Hypothalamus (tissue), 51 donors: ENCODE measurements at regions not wholly inside any gene's neighbourhood (a gene's known extent, or its start where the extent isn't known, plus 50 kb on each side); places are given as distances from the start of the nearest gene placed in this dataset.
"Not testable (repeated sequence)": the region's sequence is repeated elsewhere in the genome, so short reads cannot be mapped to it uniquely, and the experiment has no call there.

Source experiments
- DNase-seq, 51 donors: peaks; one replicate each; lab custom pipeline; 2025; lab: John Stamatoyannopoulos, UW

DNA sequence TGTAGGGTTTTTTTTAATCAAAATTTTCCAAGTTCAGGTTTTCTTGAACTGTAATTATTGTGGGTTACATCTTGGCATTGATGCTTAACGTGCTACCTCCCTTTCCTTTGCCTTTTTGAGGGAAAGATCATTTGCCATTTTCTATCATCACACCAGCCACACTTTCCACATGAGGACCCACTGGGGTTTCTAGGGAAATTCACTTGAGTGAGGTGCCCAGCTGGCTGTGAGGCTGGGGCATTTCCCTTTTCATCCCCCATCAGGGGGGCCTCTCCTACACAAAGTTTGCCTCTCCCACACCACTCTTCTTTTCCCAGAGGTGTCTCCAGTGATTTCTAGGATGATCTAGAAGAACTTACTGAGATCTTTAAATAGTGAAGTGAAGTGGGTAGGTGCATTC is 335.7 kb downstream of the BMP4 start:
- no peak for DNase-seq

DNA sequence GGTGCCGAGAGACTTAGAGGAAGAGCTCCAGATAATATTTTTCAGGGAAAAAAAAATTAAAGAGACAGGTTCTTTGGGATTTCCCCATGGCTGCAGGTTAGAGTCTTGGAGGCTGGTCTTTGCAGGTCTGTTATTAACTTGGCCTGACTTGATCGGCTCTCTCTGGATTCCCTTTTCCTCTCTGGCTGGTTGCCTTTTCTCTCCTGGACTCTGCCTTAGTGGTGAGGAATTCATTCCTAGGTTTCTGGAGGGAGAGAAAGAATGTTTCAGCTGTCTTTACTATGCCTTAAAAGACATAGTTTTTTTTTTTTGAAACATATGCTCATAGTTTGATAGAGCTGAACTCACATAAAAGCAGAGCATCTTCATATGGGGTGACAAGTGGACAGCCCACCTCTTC is 336.3 kb downstream of the BMP4 start:
- DNase-seq: no peak

DNA sequence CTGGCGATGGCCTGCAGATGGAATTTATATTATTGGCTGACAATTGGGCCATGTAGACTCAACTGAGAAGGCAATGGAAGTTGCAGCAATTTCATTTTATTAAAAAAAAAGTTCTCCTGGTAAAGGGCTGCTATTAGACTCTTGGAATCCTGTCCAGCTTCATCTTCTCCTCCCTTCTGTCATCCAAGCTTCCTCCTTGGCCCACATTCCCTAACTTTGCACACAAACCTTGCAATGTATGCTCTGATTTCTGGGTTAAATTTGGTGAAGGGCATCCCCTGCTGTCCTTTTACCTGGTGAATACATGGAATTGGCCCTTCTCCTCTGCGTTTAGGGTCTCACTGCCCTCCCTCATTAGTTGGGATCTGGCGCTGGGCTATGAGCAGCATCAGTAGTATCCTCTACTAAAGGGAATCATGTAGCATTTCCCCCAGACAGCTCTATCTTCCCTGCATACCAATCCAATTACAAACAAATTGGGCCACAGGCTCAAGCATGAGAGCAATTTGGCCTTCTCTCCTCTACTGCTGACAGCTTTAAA is 336.9 kb downstream of the BMP4 start:
- no peak for DNase-seq

DNA sequence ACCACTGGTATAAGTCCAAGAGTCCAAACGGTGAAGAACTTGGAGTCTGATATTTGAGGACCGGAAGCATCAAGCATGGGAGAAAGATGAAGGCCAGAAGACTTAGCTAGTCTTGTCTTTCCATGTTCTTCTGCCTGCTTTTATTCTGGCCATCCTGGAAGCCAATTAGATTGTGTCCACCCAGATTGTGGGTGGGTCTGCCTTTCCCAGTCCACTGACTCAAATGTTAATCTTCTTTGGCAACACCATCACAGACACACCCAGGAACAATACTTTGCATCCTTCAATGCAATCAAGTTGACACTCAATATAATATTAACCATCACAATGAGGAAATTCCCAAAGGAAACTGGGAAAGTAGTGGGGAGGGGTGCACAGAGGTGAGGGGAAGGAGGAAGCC is 340.1 kb downstream of the BMP4 start:
- not testable (repeated sequence) for DNase-seq

DNA sequence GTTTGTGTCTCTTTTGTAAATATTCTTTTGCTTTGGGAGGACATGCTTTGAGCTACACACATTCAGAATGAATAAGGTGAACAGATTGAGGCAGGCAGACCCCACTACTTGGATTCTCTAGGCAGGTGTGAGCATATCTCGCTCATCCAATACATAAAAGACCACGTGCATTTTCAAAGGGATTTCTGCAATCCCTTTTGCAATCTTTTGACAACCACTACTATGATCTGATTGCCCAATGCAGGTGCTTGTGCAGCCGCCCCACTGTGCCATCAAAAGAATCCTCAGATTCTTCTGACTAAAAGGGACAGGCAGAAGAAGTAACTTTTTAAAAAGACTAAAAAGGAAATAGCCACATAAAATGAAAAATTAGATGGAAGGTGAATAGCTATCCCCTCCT is 341.4 kb downstream of the BMP4 start:
- DNase-seq: no peak

DNA sequence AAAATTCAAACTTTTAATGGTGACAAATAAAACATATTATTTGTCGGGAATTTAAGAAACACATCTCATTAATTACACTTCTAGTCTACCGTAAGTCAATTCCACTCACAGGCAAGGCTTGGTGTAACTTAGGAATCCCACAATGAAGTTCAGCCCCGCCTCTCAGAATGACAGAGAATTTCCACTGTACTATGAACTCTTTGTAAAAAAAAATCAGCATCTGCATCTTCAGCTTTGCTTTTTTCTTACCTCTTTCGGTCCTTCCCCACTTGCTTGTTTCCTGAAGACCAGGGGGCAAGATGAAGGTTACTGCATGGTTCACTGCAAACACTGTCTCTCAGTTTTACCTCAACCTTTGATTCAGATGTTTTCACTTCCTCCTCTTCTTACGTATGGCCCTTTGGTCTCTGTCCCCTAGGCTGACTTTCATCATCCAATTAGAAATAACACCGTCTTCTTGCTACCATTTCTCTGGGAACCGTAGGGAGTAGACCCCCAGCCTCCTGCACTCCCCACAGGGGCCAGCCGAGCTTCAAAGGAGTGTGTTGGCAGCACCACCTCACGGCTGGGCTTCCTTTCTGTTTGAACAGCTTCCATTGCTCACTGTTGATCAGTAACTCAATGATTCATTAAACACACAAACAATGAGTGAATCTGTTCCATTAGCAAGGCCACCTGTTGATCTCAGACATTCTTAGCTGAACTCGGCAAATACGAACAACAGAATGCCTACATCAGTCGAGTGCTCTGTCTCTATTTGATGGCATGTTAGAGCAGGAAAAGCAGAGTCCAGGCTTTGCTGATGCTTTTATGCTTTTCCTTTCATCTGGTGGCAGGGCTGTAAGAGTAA is 343.0 kb downstream of the BMP4 start:
- DNase-seq: no peak

DNA sequence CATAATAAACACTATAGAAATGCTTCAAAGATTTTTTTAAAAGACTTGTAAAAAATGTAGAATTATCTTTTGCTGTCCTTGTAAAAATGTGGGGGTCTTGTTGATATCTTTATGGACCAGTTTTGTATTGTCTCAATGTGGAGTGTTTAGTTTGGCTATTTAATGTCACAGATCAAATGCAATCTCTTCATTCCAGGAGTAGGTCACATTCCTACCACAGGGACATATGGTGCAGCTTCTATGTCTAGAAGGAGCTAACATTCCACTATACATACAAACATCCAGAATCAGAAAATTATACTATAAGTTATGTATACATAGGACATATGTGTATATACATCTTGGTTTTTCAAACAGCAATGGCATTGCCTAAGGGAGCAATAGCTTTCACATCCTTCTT is 345.7 kb downstream of the BMP4 start:
- no peak for DNase-seq

DNA sequence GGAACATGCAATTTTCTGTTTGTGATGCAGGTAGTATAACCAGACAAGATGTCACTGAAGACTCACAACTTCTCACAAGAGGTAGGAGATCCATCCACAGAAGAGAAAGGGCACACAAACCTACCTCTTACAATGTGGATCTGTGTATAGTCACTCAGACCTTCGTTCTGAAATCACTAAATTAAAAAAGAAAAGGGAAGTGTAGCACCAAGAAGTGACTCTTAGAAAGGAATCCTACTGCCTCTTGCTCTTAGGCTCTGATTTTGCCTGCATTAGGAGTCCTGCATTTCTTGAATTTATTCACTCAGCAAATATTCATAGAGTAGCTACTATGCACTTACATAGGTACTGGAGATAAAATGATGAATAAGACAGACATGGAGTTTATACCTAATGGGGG is 347.6 kb downstream of the BMP4 start:
- no peak for DNase-seq

DNA sequence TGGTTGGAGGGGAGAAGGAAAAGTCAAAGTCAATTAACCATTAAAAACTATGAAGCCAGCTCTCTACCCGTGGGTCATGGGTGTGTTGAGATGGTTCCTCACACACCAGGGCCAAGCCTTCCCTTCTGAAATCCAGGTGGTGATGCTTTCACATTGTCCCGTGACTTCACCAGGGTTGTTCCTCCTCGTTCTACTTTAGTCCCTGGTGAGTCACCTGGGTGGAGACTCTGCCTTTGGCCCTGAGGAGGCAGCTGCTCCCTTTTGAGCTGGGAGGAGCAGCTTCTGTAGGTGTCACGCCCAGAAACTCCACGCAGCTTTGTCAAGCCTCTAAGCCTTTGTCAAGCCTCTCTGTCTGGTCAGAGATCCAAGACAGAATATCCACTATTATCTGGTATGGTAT is 348.3 kb downstream of the BMP4 start:
- no peak for DNase-seq

DNA sequence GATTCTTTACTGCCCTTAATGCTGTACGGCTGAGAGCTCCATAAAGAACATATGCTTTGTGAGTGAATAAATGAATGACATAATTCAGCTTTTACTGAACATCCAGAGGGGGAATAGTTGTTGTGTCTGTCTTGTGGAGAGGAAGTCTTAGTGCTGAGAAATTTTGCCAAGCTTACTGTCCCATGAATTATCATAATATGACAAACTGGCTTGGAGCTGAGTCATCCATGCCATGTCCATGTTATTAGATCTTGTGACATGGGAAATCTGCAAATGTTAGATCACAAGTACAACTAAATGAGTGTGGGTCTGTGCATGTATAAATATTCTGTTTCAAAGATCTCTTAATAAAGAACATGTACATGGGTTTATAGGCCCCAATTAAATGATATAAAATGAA is 350.4 kb downstream of the BMP4 start:
- DNase-seq: no peak

DNA sequence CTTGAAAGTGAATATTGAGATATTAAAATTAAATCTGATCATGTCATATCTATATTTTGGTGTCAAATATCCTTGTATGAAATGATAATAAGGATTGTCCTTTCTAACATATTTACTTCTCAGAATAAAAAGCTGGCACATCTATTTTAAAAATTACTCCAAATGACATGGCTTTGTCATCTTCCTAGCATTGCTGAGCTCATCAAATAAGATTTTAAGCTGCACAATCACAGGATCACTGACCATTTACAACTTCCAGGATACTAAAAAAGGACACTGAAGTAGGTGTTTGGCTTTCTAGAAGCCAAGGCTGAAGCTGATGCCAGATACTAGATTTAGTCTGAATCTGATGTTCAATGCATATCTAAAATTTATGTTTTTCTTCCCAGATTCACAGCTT is 351.1 kb downstream of the BMP4 start:
- no peak for DNase-seq

DNA sequence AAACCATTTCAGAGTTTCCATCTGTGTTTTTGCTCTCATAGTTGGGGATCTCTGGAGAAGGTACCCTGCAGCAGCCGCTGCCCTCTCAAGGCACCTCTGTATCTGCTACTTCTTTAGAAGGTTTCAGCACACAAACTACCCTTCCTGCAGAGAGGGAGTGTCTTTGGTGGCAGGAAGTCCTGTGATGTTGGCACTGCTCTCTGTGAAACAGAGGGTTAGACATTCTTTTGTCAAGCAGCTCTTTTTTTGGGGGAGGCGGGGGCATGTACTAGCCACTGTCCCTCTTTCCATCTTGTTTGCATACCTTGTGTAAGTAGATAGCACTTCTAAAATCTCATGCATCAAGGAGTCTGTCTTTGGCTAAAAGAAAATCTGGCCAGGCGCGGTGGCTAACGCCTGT is 352.6 kb downstream of the BMP4 start:
- no peak for DNase-seq

DNA sequence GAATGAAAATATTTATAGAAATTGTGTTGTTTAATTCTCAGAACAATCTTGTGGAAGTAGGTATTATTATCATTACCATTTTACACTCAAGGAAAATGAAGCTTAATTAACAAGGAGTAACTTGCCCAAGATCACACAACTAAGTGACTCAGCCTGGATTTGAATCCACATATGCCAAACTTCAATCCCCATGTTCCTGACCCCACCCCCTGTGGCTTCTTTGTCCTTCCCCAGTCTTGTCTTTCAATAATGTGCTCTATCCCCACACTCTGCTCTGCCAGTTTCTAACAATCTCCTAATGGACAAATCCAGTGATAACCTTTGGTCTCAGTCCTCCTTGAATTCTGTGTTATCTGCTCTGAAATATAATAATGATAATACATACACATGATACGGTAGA is 355.2 kb downstream of the BMP4 start:
- DNase-seq: no peak

DNA sequence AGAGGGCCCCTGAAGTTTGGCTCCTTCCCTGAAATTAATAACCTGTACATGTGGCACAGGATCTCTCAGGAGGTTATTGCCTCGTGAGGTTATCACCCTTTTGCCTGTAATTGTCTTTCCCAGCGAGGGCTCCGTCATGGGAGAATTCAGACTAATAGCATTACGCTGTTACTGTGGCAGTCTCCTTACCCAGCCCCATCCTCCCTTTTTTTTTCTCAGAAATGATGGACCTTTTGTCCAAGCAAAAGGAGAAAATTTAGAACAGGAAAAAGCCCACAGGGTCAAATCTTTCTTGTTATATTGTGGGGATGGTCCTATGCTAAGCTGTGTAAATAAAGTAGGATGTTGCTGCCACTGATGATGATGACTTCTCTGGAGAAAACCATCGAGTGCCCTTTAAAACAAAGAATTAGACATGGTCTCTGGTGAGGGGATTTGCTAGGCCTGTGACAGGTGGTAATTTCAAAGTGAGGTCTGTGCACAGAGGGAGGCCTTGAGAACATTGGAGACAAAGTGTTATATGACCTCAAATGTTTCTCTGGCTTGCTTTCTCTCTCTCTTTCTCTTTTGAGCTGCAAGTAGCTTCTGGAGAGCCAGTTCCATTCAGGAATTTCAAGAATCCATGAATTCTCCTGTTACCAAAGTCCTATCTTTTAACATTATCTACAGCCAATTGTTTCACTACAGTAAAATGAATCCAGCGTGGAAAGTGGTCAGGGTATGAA is 357.2 kb downstream of the BMP4 start:
- DNase-seq: no peak

DNA sequence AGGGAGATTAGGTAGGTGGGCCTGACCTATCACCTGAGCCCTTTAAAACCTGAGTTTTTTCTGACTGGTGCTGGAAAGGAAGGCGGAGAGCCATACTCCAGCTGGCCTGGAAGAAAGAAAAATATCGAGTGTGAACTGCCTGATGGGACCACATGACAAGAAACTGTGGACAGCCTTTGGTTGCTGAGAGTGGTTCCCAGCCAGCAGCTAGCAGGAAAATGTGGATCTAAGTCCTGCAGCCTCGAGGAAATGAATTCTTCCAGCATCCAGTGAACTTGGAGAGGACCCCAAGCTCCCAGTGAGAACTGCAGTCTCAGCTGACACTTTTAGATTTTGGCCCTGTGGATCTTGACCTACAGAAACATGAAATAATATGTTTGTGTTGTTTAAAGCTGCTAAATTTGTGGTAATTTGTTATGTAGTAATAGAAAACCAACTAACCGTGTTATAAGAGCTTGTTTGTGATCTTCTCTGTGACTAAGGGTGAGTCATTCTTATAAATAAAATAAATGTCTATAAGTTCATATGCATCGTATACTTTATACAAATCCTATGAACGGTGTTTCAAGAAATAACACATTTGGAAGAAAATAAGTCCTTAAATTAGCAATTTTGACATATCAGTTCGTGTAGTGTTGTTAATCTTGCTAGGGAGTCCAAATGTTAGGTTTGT is 359.6 kb downstream of the BMP4 start:
- DNase-seq: no peak

DNA sequence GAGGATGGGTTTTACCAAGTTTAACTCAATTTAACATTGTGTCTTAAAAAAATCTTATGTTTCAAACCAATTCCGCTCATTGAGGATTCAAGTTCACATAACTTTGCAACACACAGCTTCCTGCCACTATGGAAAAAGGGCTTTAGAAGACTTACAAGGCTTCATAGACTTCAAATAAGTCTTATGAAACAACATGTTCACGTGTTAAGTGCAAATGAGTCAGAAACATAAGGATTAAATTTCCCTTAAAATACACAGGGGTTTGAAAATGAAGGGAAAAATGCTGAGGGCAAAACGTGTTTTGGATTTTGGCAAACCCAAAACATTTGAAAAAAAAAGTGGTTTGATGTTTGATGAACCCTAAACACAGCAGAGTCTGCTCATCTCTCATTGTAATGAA is 364.8 kb downstream of the BMP4 start:
- no peak for DNase-seq

DNA sequence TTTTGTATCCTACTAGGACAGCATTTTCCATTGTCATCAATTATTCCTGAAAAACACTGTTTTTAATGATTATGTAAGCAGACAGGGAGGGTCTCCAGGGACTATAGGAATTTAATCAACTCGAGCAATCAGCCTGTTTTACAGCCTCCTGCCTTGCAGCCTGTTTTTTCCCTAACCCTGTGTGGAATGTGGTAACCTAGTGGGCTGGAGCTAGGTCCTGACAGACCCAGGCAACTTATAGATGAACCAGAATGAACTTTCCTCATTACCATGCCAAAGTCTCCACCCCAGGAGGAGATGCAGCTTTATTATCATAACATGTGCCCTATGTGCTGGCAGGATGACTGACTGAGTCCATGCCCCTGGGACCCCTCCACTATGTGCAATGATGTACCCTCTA is 375.1 kb downstream of the BMP4 start:
- no peak for DNase-seq

DNA sequence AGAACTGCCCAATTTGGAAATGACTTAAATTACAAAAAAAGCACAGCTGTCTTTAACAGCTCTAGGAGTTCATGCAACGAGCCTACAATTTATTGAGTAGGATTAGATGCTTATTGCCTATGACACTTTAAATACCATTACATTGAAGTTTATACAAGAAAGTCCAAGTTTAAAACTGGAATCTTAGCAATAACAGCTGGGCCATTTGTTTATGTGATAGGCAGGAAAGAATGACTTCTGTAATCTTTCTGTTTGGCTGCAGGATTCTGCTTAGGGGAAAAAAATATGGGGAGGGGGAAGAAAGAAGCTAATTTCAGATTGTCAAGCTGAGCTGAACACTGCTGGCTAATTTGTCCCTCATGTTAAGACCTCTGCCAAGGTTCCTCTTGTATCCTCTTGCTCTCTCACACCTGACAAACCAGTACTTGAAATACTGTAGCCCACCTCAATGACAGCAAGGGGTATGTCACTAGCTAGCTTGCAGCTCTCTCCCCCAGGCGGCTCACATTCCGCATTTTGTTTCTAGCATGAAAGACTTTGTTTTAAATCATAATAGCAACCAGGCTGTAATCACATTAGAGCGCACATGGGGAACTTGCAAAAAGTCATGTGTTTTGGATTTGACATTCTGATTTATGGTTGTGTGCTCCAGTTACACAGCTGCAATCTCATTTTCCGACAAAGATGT is 384.8 kb downstream of the BMP4 start:
- no peak for DNase-seq

DNA sequence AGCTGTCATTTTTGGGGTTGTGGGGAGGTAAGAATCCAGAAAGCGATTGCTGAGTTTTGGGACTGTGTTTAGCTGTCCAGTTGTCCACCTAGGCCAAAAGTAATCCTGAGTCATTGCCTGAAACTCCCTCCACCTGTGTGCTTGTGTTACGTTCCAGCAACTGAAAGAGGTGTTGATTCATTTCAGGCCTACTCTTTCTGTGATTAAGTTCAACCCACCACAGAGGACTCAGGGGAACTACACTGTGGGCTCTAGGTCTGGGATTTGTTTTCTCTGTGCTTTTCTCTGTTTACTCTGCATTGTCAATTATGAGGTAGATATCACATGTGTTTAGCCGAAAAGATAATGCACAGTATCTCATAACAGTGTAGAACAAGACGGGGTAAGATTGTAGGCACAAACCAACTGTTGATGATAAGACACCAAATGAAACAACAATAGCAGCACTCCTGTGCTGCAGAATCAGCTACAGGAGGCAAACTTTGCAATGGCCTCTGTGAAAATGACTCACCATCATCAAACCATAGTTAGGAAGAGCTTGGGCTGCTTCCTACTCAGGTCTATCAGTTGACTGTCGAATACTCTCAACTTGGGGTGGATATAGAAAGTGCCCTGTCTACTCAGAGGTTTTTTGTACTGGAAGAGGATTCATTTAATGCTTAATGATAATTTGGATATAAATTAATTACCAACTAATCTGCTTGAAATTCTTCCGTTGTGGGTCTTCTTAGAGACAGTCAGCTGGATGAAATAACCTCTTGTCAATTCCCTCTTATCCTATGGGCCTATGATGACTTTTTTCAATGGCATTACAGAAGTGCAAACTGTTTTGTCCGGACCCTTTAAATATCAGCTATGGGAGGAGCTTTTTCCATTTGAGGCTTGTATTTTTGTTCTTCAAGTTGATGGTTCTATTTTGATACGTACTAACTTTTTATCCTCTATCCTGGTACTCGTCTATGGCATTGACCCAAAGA is 385.9 kb downstream of the BMP4 start:
- DNase-seq: no peak

DNA sequence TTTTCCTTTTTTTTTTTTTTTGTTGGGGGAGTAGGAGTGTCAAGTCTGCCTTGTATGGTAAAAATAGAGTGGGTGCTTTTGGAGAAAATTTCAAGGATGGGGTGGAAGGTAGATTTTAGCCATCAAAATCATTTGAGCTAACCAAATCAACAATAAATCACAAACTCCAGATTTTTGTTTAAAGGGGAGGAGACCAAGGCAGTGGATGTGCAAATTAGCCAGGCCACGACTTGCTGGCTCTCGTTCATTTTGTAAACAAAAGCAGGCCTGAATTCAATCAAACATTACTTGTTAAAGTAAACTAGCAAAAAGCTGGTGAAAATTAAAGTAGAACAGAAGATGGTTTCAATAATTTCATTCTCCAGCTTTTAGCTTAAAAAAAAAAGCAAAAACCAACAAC is 387.2 kb downstream of the BMP4 start:
- DNase-seq: no peak
